MM.1S (cell line): ENCODE measurements at regions not wholly inside any gene's neighbourhood (a gene's known extent, or its start where the extent isn't known, plus 50 kb on each side); places are given as distances from the start of the nearest gene placed in this dataset.

Source experiments
- EZH2 ChIP-seq: fragments of 300-600 bp; sonication (generic); optimal IDR thresholded peaks from 2 replicates; pipeline ENCODE3; 2017; ENCODE audit warnings: low read depth, mild to moderate bottlenecking, antibody characterized with exemption, low read length, mixed read lengths
- EZH2phosphoT487 ChIP-seq: fragments of 300-600 bp; sonication (generic); IDR thresholded peaks from 2 replicates; pipeline ENCODE4 v1.6.1; 2018; ENCODE audit warnings: antibody characterized with exemption, low read length
- TF ChIP-seq, protein P1 (sequence below): fragments of 300-600 bp; sonication (generic); IDR thresholded peaks from 2 replicates; pipeline ENCODE4 v1.5.1; 2016; ENCODE audit warnings: antibody characterized with exemption, low read length, mixed read lengths

DNA sequence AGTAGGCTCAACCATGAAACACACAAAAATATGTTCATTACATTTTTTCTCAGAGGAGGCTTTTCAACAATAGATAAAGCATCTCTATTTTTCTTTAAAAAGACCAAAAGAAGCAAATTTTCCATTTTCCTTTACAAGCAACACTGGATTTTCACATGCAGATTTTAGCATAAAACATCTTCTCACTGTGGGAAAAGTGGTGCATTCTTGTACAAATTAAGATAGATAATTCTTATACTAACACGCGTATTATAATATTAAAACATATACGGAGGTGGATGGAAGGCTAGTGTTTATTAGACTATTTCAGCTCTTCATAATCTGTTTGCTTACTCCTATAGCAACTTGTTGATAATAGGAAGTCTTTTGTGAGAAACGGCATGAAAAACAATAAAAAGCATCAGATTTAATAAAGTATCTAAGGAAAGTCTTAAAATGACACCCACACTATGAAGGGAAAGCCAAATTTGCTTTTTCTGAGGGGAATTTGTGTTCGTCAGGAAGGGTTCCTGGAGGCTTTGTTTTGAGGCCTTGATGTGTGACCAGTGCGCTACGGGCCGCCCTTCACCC is 529.6 kb downstream of the SOX2 start:
- TF ChIP-seq, protein P1, sequence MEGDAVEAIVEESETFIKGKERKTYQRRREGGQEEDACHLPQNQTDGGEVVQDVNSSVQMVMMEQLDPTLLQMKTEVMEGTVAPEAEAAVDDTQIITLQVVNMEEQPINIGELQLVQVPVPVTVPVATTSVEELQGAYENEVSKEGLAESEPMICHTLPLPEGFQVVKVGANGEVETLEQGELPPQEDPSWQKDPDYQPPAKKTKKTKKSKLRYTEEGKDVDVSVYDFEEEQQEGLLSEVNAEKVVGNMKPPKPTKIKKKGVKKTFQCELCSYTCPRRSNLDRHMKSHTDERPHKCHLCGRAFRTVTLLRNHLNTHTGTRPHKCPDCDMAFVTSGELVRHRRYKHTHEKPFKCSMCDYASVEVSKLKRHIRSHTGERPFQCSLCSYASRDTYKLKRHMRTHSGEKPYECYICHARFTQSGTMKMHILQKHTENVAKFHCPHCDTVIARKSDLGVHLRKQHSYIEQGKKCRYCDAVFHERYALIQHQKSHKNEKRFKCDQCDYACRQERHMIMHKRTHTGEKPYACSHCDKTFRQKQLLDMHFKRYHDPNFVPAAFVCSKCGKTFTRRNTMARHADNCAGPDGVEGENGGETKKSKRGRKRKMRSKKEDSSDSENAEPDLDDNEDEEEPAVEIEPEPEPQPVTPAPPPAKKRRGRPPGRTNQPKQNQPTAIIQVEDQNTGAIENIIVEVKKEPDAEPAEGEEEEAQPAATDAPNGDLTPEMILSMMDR, result no peak
- TF ChIP-seq EZH2 (no peak), EZH2phosphoT487 (no peak)
